ENCODE measurements at regions not wholly inside any gene's neighbourhood (a gene's known extent, or its start where the extent isn't known, plus 50 kb on each side); places are given as distances from the start of the nearest gene placed in this dataset.

- no peak for TF ChIP-seq CTCF (IDR thresholded peaks at IDR 0.05)
- no peak for TF ChIP-seq POLR2AphosphoS5 (IDR thresholded peaks at IDR 0.05; ENCODE audit: low read depth, low read length)
These were observed 243.1 kb downstream of the MYLK4 start for GRCh38 chr6:2507521-2508037.

Measured in Panc1 (cell line).